Activated T-helper 9 cell treated with anti-CD3 and anti-CD28 coated beads, Interleukin-2, amount 50 U/mL, for 16 hours (primary cell): ENCODE measurements at regions not wholly inside any gene's neighbourhood (a gene's known extent, or its start where the extent isn't known, plus 50 kb on each side); places are given as distances from the start of the nearest gene placed in this dataset.
A peak's percentile ranks its signal among the peaks of the same experiment; 100 is the strongest.
"Not testable (repeated sequence)": the region's sequence is repeated elsewhere in the genome, so short reads cannot be mapped to it uniquely, and the experiment has no call there.

ENCODE experiments used
- DNase-seq: peaks from one replicate; pipeline ENCODE4 v3.0.0-alpha.2; 2020; ENCODE audit warnings: low read depth

DNA sequence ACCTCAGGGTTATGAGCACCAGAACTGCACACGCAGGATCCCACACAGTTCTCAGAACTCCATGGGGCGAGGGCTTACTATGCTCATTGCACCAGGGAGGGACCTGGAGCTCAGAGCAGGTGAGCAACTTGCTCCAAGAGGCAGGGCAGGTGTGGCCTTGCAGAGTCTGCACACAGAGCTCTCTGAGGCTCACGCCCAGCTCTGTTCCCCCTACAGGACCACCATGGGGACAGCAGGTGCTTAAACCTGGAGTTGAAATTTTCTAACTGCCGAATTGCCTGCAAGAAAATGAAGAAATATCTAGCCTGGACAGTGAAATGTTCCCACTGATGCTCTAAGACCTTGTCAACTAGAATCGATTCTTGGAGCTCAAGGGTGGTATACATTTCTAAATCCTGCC is 49.9 kb upstream of the MSMB start:
- not testable (repeated sequence) for DNase-seq

DNA sequence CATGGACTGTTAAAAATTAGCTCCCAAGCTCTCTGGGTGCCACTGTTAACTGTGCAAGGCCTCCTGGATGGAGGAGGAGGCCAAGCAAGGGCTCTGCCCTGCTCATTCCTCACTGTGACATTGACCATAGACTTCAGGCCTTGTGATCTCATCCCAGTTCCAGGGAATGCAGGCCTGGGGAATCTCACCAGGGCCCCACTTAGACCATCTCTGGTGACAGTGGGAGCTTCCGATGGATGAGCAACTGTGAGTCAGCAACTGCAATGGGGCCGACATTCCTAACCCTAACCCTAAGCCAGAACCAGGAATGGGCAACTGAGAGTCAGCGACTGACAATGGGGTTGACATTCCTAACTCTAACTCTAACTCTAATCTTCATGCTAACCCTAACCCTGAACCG is 50.4 kb upstream of the MSMB start:
- DNase-seq = no peak

GRCh38 chr10:46096909-46097575 is 51.0 kb upstream of the MSMB start:
- no peak for DNase-seq

DNA sequence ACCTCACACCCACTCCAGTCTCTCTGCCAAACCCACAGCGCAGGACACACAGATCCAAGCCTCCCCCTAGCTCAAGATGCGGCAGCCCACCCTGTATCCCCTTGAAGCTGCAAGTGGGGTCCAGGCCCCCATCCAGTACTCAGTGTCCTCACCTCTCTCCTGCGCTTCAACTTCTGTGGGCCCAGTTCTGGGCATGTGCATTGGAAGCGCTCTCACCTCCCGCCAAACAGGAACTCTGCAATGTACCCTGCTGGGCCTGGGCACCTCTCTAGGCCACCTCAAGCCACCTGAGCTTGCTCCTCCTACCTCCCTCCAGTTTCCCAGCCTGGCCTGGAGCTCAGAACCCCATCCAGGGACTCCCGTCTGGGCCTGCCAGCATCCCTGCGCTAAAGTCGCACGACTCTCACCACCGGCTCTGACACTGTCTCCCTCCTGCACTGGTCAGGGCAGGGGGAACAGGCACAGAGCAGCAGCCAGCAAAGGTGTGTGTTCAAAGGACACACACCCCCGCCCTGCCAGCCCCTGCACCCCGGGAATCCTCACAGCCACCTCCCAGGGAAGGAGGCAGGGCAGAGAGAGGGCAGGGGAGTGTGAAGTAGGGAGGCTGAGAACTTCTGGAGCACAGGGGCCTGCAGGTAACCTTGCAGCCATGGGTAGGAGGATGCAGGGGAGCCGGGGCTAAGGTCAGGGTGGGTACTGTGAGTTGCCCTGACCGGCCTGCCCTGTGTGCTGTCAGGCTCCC is 51.7 kb upstream of the MSMB start:
- DNase-seq = no peak

DNA sequence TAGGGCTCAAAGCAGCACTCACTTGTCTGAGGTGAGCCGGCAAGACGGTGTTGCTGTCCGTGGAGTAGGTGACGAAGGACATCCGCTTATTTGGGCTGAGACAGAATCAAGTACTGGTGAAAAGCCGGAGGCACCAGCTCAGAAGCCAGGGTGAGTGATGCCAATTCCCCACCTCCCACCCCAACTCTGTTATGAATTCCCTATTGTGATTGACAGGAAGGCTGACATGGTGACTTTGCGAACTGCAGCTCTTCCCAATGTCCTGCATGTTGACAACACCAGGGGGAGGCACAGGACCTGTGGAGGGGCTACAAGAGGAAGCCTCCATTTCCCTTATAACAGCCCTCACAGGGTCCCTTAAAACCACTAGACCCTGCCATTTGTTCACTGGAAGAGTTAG is 52.3 kb upstream of the MSMB start:
- no peak for DNase-seq

DNA sequence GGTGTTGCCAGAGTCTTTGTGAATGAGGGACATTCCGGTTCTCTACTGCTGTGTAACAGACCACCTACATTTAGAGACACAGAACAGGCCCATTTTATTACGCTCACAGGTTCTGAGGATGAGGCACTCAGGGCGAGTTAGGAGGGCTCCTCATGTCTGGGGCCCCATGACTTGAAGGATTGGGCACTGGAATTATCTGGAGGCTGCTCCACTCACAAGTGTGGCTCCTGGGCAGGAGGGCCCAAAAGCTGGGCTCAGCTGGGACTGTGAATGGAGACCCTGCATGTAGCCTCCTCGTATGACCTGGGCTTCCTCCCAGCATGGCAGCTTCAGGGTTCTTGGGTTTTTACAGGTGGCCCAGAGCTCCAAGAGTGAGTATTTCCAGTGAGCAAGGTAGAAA is 52.9 kb upstream of the MSMB start:
- DNase-seq = not testable (repeated sequence)

DNA sequence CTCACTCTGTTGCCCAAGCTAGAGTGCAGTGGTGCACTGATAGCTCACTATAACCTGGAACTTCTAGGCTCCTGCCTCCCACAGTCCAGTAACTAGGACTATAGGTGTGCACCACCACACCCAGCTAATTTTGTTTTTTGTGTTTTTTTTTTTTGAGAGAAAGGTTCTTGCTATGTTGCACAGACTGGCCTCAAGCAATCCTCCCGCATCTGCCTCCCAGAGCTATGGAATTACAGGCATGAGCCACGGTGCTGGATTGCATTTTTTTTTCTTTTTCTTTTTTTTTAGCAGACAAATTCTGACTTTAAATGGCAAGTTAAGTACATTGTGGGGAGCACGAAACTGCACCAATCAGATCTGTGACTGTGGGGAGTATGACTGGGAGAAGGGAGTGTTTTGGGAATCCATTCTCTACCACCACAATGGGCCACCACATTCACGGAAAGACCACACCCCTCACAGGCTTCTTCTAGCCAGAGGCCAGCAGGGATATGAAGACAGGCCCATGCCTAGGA is 58.1 kb upstream of the MSMB start:
- DNase-seq = no peak

- DNase-seq = not testable (repeated sequence)
These were observed 59.3 kb upstream of the MSMB start for GRCh38 chr10:46105416-46105815.

DNA sequence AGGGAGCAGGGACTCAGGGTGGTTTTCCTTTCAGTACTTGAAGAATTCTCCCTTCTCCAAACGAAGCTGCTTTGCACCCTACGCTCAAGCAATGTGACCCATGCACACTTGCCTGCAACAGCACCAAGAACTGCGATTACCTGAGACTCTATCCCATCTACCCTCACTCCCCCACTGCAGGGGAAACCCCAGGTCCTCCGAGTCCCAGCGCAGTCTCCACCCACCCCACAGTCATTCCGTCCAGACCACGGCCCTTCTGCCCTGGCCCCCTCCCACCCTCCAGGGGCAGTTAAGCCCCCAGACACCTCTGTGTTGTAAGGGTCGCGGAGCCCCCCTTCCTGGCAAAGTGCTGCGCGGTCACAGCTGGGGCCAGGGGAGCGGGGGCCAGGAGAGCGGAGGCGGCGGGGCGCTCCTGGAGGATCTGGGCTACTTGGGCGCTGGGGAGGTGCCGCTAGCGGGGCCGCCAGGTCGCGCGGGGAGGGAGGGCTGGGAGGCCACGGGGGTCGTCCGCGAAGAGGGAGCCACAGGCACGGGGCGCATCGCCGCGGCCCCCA is 59.9 kb upstream of the MSMB start:
- DNase-seq = not testable (repeated sequence)

- peak; percentile 23 for DNase-seq
These were observed 60.6 kb upstream of the MSMB start for GRCh38 chr10:46106410-46107255.

DNA sequence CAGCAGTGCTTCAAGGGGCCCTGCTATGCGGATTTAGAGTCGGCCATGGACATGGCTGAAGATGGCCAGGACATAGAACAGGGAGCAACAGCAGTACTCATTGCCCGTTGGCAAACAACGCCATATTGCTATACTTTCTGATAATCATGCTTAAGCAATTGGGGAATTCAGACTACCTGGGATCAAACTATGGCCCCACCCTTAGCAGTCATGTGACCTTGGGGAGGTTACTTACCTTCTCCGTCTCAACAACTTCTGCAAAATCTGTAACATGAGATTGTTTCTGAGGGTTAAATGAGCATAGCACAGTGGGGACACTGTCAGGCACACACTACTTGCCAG is 62.1 kb upstream of the MSMB start:
- DNase-seq = not testable (repeated sequence)

DNA sequence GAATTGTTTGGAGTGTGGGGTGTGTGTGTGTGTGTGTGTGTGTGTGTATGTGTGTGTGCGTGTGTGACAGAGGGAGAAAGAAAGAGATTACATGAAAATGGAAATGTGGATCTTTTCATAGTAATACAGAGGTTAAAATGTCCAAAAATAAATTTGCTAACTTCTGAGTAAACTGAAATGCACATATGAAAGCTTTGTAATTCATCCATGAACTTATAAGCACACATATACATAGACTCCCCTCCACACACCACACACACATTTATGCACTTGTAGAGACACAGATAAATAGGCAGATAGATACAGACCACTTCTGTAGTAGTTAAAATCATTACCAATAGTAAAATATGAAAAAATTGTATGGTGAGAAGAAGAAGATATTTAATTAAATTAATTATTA is 108.2 kb upstream of the MSMB start:
- DNase-seq = not testable (repeated sequence)

DNA sequence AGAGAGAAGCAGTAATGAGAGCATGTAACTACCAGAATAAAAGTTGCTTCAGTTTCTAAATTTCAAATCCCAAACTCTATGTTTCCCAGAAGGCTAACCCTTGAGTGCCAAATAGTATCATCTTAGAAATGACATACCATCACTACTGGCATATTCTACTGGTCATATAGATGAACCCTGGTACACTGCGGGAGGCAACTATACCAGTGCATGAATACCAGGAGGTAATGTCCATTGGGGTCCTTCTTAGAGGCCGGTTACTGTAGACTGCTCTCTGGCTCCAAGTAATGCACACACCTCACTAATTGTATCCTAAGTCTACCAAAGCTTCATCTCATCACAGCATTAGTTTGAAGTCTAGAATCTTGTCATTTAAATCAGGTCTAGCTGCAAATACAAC is 108.6 kb upstream of the MSMB start:
- DNase-seq = not testable (repeated sequence)

DNA sequence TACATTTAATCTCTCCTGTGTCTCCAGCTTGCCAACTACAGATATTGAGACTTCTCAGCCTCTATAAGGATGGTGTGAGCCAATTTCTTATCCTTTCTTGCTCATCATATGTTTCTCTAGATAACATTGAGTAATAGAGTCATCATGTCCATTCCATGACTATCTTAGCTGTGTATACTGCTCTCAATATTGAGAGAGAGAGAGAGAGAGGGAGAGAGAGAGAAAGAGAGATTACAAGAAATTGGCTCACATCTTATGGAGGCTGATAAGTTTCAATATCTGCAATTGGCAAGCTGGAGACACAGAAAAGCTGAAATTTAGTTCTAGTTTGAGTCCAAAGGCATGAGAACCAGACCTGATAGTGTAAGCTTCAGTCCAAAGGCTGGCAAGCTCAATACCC is 110.8 kb upstream of the MSMB start:
- not testable (repeated sequence) for DNase-seq

GRCh38 chr10:46169736-46170135 is 117.1 kb upstream of the ANTXRL start:
- DNase-seq = no peak

- no peak for DNase-seq
These were observed 116.0 kb upstream of the ANTXRL start for GRCh38 chr10:46170789-46171188.

DNA sequence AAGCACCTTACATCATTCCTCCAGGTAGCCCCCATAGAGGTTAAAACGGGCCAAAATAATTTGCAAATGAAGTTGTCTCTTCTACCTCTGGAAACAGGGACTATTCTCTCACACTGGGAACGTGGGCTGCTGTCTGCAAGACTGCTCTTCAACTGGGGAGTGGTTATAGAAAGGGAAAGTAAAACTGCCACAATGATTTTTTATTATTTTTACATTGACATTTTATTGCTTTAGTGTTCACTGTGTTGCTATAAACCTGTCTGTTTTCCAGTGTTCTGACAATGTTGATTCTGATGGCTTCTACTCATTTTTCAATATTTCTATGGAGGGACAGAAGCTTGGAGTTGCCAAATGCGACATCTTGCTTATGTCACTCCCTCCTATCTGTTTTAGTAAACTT is 115.1 kb upstream of the ANTXRL start:
- no peak for DNase-seq

DNA sequence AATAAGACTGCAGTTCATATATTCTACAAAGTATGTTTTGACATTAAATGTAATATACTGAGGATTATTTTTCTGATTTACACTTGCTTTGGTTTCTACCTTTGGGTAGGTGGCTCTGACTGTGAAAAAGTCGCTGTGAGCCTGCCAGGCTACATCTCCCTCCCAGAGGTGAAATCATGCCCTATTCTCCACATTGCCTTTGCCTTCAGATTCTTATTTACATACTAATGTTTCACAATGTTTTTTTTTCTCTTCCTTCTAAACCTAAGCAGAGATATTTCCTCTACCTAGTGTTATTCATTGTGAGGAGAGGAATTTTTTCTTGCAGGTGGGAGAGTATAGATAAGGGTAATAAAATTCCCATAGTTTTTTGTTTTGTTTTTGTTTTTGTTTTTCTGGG is 111.5 kb upstream of the ANTXRL start:
- no peak for DNase-seq

- no peak for DNase-seq
These were observed 111.0 kb upstream of the ANTXRL start for GRCh38 chr10:46175831-46176230.

DNA sequence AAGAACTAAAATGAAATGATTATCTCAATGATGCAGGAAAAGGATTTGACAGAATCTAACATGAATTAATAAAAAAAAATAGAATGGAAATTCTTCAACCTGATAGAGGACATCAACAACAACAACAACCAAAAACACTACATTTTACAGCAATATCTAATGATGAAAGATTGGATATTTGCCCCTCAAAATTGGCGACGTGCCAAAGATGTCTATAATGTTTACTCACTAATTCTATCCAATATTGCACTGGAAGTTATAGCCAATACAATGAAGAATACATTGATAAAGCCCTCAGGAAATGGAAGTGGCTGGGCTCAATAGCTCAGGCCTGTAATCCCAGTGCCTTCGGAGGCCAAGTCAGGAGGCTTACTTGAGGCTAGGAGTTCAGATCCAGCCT is 99.4 kb upstream of the ANTXRL start:
- DNase-seq = not testable (repeated sequence)

DNA sequence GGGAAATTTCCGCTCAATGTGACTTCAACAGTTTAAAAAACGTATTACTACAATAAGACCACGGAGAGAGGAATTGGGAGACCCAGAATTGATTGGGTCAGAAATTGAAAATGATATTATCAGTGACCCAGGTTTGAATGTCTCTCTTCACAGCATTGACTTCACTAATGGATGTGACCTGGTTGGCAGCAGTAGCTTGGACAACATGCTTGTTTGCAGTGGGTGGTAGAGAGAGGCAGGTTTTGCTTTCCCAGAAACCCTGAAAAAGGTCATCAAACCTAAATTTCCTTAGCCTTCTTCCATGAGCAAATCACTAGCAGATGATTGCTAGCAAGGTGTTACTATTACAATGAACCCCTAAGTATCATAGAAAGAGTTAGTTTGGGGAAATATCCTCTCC is 89.7 kb upstream of the ANTXRL start:
- DNase-seq = no peak

DNA sequence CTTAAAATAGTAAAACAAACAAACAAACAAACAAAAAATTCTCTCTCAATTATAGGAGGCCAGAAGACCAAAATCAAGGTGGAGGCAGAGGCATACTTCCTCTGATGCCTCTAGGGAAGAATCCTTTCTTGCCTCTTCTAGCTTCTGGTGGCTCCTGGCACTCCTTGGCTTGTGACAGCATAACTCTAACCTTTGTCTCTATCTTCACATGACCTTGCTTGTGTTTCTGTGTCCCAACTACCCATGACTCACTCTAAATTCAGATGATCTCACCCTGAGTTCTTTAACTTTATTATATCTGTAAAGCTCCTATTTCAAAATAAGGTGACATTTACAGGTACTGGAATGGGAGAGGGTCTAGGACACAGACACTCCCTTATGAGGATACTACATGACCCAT is 88.3 kb upstream of the ANTXRL start:
- DNase-seq = no peak
